Uterus (tissue), 2 donors: ENCODE measurements at regions not wholly inside any gene's neighbourhood (a gene's known extent, or its start where the extent isn't known, plus 50 kb on each side); places are given as distances from the start of the nearest gene placed in this dataset.

Experiments
- POLR2A ChIP-seq, 2 donors: fragments of 450-650 bp; IDR thresholded peaks; one replicate each; pipeline ENCODE4 v1.6.1; 2016; ENCODE audit warnings: antibody characterized with exemption in 2 of 2, mild to moderate bottlenecking in 1 of 2, moderate library complexity in 1 of 2
- TF ChIP-seq, protein P1 (sequence below), 4 experiments: fragments of 200-600 bp in 2 of 4; fragments of 450-650 bp in 2 of 4; sonication (generic) in 2 of 4; IDR thresholded peaks; one replicate each; pipeline ENCODE4 v1.5.1; 2016 to 2019; ENCODE audit warnings: antibody characterized with exemption in 4 of 4, mild to moderate bottlenecking in 2 of 4, moderate library complexity in 1 of 4

DNA sequence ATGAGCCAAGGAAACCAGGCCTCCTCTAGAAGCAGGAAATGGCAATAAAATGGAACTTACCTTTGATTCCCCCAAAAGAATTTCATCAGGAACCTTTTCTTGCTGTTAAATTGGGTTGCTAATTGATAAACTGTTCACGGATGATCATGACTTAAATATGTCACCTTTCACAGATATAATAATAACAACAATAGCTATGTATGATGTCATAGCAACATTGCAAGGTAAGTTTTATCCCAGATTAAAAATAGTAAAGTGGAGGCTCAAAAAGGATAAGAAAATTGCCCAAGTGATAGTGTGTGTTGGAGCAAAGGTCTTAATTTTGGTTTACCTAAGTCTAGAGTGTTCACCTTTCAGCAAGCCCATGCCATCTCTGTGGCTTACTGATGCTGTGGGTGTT is 357.6 kb upstream of the CELF2 start:
- TF ChIP-seq, protein P1, sequence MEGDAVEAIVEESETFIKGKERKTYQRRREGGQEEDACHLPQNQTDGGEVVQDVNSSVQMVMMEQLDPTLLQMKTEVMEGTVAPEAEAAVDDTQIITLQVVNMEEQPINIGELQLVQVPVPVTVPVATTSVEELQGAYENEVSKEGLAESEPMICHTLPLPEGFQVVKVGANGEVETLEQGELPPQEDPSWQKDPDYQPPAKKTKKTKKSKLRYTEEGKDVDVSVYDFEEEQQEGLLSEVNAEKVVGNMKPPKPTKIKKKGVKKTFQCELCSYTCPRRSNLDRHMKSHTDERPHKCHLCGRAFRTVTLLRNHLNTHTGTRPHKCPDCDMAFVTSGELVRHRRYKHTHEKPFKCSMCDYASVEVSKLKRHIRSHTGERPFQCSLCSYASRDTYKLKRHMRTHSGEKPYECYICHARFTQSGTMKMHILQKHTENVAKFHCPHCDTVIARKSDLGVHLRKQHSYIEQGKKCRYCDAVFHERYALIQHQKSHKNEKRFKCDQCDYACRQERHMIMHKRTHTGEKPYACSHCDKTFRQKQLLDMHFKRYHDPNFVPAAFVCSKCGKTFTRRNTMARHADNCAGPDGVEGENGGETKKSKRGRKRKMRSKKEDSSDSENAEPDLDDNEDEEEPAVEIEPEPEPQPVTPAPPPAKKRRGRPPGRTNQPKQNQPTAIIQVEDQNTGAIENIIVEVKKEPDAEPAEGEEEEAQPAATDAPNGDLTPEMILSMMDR (IDR thresholded peaks at IDR 0.05): no peak
- no peak for TF ChIP-seq POLR2A (IDR thresholded peaks at IDR 0.05)
